GM06990 (cell line): ENCODE measurements at regions not wholly inside any gene's neighbourhood (a gene's known extent, or its start where the extent isn't known, plus 50 kb on each side); places are given as distances from the start of the nearest gene placed in this dataset.
A peak's percentile ranks its signal among the peaks of the same experiment; 100 is the strongest.

ENCODE experiments used
- DNase-seq: peaks from one replicate; pipeline ENCODE4 v3.0.0-alpha.2; 2011; ENCODE audit not compliant: insufficient read length; ENCODE audit errors: extremely low read depth
- H3K27me3 ChIP-seq: replicated peaks from 2 replicates; pipeline ENCODE4 v1.6.0; 2011; ENCODE audit warnings: low read length; ENCODE audit not compliant: control insufficient read depth, insufficient read depth
- H3K36me3 ChIP-seq: 2 replicates; pipeline ENCODE4 v1.5.1; 2011; ENCODE audit warnings: low read length; ENCODE audit not compliant: control insufficient read depth, insufficient read depth
- H3K4me3 ChIP-seq: replicated peaks from 2 replicates; pipeline ENCODE4 v1.5.1; 2011; ENCODE audit warnings: low read depth, mild to moderate bottlenecking, control low read depth, low read length
- CTCF ChIP-seq: IDR thresholded peaks from 2 replicates; pipeline ENCODE4 v1.5.1; 2011; ENCODE audit warnings: low read length, control low read depth, mild to moderate bottlenecking, inconsistent platforms; ENCODE audit not compliant: insufficient read depth, poor library complexity, severe bottlenecking

- H3K27me3 ChIP-seq = no peaks in the 10 kb centered on the region
- no peak for TF ChIP-seq CTCF
Observed at GRCh38 chr21:36532769-36533467, 53.0 kb upstream of the CLDN14 start.

DNA sequence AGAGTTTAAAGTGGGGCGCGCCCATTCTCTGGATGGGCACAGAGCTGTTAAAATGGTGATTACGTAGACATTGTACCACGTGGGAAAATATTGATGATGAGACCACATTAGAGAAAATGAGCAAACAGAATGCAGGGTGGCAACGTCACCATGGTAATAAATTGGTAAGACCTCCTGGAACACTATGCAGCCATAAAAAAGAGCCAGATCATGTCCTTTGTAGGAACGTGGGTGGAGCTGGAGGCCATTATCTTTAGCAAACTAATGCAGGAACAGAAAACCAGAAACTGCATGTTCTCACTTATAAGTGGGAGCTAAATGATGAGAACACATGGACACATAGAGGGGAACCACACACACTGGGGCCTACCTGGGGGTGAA lies 53.5 kb upstream of the CLDN14 start:
- DNase-seq = no peak
- TF ChIP-seq CTCF = no peak
- H3K36me3 ChIP-seq = peaks cover 10% of the 10 kb centered on the region
- H3K4me3 ChIP-seq = no peak overlapping the region
- H3K27me3 ChIP-seq = no peaks in the 10 kb centered on the region

More at GRCh38 chr21:36532769-36533467, 53.0 kb upstream of the CLDN14 start:
- H3K4me3 ChIP-seq = no peak overlapping the region
- H3K36me3 ChIP-seq = peaks cover 13% of the 10 kb centered on the region
- no peak for DNase-seq

- H3K4me3 ChIP-seq = no peak overlapping the region
- H3K27me3 ChIP-seq = no peaks in the 10 kb centered on the region
- peaks cover 13% of the 10 kb centered on the region for H3K36me3 ChIP-seq
- no peak for DNase-seq
- no peak for TF ChIP-seq CTCF
Observed at GRCh38 chr21:36534656-36535055, 54.7 kb upstream of the CLDN14 start.

GRCh38 chr21:36535618-36536241 lies 55.8 kb upstream of the CLDN14 start:
- peak; percentile 87 for DNase-seq
- TF ChIP-seq CTCF = no peak
- Histone ChIP-seq H3K36me3 (peaks cover 12% of the 10 kb centered on the region), H3K4me3 (peak overlapping the region; percentile 10; the same call in 1 of the 2 replicates), H3K27me3 (no peaks in the 10 kb centered on the region)

DNA sequence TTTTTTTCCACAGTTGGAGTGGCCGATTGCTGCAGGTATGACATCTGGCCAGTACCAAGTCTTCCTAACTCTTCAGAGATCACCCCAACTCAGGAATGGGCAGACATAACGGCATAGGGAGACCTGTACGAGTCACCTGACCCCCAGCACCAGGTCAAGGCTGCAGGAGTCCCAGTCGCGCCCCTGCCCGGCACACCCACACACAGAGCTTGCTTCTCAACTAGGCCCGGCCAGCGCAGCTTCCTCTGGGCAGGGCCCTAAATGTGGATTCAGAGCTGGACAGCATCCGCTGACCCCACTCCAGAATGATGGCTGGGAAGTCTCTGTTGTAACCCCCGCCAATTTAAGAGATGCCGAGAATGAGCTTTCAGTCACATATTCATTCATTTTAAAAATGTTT lies 58.8 kb upstream of the CLDN14 start:
- no peak for TF ChIP-seq CTCF
- Histone ChIP-seq H3K27me3 (no peaks in the 10 kb centered on the region), H3K4me3 (no peak overlapping the region), H3K36me3 (peaks cover 7% of the 10 kb centered on the region)
- DNase-seq = no peak
